Activated naive CD4-positive, alpha-beta T cell (primary cell): ENCODE measurements at regions not wholly inside any gene's neighbourhood (a gene's known extent, or its start where the extent isn't known, plus 50 kb on each side); places are given as distances from the start of the nearest gene placed in this dataset.

Experiments
- DNase-seq, 4 experiments: peaks; one replicate each; lab custom pipeline; 2025; lab: John Stamatoyannopoulos, UW

GRCh38 chr2:217749008-217749407, 253.8 kb downstream of the TNS1 start:
- no peak for DNase-seq

- DNase-seq, result no peak
Measured at GRCh38 chr2:217746808-217747207, 256.0 kb downstream of the TNS1 start.

- no peak for DNase-seq
Measured at GRCh38 chr2:217743966-217744761, 258.6 kb downstream of the TNS1 start.

- DNase-seq, result no peak
Measured at GRCh38 chr2:217743407-217743806, 259.4 kb downstream of the TNS1 start.

- DNase-seq, result no peak
Measured at GRCh38 chr2:217742841-217743240, 260.0 kb downstream of the TNS1 start.

- DNase-seq, result no peak
Measured at GRCh38 chr2:217742276-217742675, 260.5 kb downstream of the TNS1 start.

GRCh38 chr2:217741381-217741955, 261.3 kb downstream of the TNS1 start:
- DNase-seq, result no peak

GRCh38 chr2:217740756-217741155, 262.0 kb downstream of the TNS1 start:
- DNase-seq, result no peak

- no peak for DNase-seq
Measured at GRCh38 chr2:217740178-217740577, 262.6 kb downstream of the TNS1 start.

- no peak for DNase-seq
Measured at GRCh38 chr2:217739741-217740140, 263.1 kb downstream of the TNS1 start.

GRCh38 chr2:217738061-217738460, 264.7 kb downstream of the TNS1 start:
- DNase-seq, result no peak

GRCh38 chr2:217736776-217737550, 265.8 kb downstream of the TNS1 start:
- no peak for DNase-seq

GRCh38 chr2:217735899-217736298, 266.9 kb downstream of the TNS1 start:
- DNase-seq, result no peak

- no peak for DNase-seq
Measured at GRCh38 chr2:217735034-217735433, 267.8 kb downstream of the TNS1 start.

- no peak for DNase-seq
Measured at GRCh38 chr2:217733461-217733860, 269.3 kb downstream of the TNS1 start.

GRCh38 chr2:217732992-217733391, 269.8 kb downstream of the TNS1 start:
- no peak for DNase-seq

- DNase-seq, result no peak
Measured at GRCh38 chr2:217731805-217732204, 271.0 kb downstream of the TNS1 start.

GRCh38 chr2:217729421-217730053, 273.3 kb downstream of the TNS1 start:
- no peak for DNase-seq

- no peak for DNase-seq
Measured at GRCh38 chr2:217727801-217728200, 275.0 kb downstream of the TNS1 start.

- DNase-seq, result no peak
Measured at GRCh38 chr2:217725409-217725808, 277.4 kb downstream of the TNS1 start.

- DNase-seq, result no peak
Measured at GRCh38 chr2:217724471-217724870, 278.3 kb downstream of the TNS1 start.

GRCh38 chr2:217723981-217724380, 278.8 kb downstream of the TNS1 start:
- DNase-seq, result no peak
